ENCODE measurements at regions not wholly inside any gene's neighbourhood (a gene's known extent, or its start where the extent isn't known, plus 50 kb on each side); places are given as distances from the start of the nearest gene placed in this dataset.

DNA sequence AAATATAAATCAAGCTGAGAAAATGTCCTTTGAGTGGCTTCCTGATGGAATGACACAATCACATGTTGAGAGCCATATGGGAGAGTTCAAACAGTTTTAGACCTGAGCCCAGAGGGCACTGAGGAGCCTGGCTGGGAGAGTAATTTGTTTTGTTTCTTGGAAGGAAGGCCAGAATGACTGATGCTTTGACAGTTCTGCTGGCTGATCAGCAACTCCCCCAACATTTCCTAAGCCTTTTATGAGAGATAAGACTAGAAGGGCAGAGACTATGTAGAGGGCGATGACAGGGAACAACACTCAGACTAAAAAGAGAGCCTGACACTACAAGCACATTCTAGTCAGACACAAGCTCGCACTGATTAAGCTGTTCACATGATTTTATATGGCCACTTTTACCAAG lies 169.2 kb downstream of the COX7C start:
- no peak for DNase-seq

- DNase-seq = no peak
Measured at GRCh38 chr5:86795659-86796058, 177.9 kb downstream of the COX7C start.

- DNase-seq = no peak
Measured at GRCh38 chr5:86797677-86798076, 179.9 kb downstream of the COX7C start.

DNA sequence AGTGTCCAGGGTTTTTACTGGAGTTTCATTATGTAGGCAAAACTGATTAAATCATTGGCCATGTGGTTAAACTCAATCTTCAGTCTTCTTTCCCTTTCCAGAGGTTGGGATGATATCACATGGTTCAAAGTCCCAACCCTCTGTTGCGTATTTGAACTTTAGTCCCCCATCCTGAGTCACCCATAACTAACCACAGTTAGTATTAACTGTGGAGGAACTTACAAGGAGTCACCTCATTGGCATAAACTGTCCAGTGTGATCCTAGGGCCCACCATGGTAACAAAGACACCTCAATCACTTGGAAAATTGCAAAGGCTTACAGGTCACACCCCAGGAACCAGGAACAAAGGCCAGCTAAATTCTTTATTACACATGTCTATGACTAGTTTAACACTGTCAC lies 188.5 kb downstream of the COX7C start:
- DNase-seq = no peak

DNA sequence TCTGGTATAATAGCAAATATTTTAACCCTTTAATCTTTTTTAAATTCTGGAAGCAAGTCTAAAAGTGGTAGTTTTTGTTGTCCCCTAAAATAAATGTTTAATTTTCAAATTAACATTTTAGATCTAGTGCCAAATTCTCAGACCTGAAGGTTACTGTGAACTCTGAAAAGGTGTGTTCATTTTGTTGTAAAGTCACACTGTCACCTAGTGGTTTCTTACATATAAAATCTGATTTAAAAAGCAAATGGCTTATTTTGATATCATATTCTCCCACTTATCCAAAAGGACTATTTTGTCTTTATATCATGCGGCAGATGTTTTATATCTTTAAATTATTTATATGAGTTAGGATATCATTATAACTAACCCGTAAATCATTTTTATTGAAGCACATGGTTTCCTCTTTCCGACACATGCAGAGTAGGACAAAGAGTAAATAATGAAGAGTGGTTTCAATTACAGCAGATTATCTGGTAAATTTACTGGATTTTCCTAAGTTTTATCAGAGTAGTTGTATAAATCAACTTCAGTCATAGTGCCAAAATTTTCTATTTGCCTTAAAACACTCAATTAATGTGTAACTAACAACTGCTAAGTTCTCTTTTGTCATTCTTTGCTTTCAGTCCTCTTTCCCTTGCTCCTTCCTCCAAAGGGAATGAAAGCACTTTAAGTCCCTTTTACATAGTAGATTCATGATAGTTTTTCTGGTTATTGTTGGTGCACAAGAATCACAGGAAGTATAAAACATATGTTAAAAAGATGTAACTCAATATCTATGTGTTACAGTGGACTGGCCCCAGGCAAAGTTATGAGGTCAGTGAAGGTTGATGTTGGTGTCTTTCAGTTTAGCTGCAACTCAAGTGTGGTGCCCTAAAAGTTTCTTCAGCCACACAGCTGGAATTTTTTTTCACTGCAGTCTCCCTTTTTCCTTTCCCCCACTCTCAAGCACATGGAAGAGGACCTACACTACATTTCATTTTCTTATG lies 189.6 kb downstream of the COX7C start:
- no peak for DNase-seq

DNA sequence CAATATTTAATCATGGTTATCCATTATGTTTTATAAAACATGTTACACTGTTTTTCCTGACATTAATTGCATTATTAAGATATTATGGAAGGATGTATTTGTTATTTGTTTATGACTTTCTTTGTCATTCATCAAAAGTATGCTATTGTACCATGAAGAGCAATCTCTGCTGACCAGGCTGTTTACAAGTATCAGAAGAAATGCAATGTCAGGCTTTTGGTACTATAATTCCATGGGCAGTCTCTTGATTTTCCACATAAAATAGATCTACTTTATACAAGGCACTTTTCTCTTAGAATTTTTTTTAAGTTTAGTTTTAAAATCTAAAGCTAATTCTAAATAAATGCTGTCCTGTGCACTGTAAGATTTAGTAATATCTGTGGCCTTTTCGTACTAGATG lies 196.6 kb downstream of the COX7C start:
- DNase-seq = no peak

DNA sequence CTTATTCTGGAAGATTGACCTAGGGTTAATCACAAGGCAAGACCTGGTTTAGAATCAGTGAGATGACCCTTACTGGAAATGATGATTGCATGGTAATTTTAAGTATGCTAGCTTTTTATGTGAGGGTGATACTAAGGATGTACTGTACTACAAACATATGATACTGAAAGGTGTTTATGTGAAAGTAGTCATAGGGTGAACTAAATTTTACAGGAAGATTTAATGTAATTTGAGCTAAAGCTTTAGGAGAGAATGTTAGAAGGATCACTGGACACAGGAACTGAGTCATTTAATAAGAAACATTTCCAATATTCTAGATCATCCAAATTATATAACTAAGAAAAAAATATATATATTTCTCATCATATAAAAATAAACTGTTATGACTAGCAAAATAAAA lies 197.2 kb downstream of the COX7C start:
- DNase-seq = no peak

DNA sequence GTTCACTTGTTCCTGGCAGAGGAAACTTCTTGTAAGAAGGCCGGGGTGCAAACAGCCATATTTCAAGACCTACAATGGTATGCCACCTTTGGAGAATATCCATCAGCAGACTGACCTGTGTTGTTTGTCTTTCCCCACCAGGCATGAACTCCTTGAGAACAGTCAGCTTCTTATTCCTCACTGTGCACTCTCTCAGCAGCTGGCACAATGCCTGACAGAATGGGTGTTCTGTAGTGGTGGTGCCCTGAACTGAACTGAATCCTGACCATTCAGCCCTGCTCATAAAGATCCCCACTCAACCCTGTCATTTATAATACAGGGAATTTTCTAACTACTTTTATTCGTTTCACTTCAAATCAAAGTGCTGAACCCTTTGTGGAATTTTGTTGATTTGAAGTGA lies 206.9 kb downstream of the COX7C start:
- no peak for DNase-seq

DNA sequence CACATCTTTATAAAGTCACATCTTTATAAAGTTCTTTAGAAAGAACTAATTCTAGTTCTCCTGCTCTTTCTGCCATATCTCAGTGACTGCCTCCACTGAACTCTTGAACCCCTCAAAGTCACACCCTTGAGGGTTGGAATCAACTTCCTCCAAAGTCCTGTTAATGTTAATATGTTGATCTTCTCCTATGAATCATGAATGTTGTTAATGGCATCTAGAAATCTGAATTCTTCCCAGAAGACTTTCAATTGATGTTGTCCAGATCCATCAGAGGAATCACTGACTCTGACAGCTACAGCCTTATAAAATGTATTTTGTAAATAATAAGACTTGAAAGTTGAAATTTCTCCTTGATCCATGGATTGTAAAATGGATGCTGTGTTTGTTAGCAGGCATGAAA lies 213.4 kb downstream of the COX7C start:
- no peak for DNase-seq

GRCh38 chr5:86833868-86834267 lies 216.1 kb downstream of the COX7C start:
- no peak for DNase-seq

DNA sequence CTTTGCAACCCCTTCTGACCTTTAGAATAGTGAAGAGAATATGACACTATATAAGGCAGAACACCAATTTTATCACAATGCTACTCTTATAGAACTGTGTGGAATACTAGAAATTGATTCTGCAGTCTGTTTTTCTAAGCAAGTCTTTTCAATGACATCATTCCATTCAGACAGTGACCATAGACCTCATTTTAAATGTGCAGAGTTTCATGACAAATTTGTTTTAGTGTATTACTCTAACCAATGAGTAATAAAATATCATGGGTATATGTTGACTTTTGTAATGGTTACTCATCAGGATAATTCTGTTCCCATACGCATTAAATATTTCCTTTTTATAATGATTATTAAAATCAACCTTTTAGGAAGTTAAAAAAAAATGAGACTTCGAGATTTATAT lies 219.9 kb downstream of the COX7C start:
- DNase-seq = no peak

DNA sequence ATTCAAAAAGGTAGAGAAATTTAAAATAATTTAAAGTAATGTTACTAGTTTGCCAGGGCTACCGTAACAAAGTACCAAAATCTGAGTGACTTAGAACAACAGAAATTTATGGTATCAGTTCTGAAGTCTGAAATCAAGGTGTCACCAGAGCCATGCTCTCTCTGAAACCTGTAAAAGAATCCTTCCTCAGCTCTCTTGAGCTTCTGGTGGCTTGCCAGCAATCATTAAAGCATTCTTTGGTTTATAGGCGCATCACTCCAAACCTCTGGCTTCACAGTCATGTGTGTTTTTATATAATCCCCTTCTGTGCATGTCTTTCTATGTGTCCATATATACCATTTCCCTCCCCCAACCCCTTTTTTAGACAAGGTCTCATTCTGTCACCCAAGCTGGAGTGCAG lies 220.3 kb downstream of the COX7C start:
- DNase-seq = no peak

DNA sequence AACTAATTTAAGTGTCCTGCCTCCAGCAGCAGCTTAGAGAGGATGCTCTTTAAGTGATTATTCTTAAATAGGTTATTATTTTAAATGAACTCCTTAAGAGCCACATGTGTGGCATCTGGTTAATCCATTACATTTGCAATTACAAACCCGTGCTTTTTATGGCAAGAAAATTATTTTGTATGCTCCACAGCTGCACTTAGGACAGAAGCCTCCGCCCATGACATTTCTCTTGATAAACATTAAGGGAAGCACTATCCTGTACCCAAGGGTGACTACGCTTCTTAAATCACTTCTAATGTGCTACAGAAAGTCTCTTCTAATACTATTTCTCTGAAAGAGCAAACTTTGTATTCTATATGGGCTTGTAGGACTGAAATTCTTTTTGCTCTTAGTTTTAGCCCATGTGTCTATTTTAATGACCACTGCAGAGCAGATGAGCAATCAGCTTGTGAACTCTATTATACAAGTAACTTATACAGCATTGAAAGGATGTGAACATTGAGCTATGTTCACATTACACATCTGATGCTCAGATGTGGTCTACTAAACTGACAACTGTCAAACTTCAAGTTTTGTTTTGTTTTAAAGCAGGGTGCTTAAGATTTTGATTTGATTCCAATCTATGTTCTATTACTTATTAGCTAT lies 223.4 kb downstream of the COX7C start:
- DNase-seq = no peak

GRCh38 chr5:86858442-86858841 lies 240.7 kb downstream of the COX7C start:
- DNase-seq = no peak

- peak; percentile 70 for DNase-seq
Measured at GRCh38 chr5:86861512-86861911, 243.8 kb downstream of the COX7C start.

DNA sequence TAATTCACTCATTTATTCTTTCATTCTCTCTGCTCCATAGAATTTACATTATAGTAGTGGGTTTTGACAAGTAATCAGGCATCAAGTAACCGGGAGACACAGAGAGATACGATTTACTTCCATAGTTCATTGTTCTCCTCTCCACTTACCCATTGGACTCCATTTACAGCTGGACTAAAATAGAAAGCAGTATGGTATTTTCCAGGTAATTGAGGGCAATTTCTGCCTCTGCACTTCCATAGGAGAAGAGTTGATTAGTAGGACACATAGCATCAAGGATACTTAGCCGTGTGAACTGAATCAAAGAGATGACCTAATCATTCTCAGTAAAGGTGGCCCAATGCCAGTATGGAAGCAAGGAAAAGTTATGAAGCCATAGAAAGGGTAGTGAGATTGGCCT lies 244.4 kb downstream of the COX7C start:
- DNase-seq = no peak

GRCh38 chr5:86864051-86864450 lies 246.3 kb downstream of the COX7C start:
- peak; percentile 51 for DNase-seq

GRCh38 chr5:86865256-86865785 lies 247.6 kb downstream of the COX7C start:
- DNase-seq = no peak

GRCh38 chr5:86866036-86866435 lies 248.3 kb downstream of the COX7C start:
- no peak for DNase-seq

- no peak for DNase-seq
Measured at GRCh38 chr5:86869268-86869667, 251.5 kb downstream of the COX7C start.

- DNase-seq = no peak
Measured at GRCh38 chr5:86875539-86875938, 257.8 kb downstream of the COX7C start.

DNA sequence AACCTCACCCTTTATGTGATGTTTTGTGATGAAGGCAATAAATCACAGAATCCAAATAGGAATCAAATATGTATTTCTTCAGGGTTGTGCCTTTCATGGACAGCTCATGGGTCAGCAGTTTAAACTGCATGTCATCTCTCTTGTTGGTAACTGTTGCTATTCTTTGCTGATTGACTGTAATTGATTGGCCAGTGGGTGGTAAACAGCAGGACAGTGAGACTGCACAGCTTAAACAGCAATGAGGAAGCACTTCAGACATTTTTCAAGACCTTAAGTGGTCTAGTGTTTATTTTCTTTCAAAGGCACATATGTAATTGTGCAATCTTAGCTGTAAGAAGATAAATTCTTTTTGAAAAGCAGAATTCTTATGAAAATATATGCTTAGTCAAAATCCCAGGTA lies 260.5 kb downstream of the COX7C start:
- DNase-seq = peak; percentile 54

DNA sequence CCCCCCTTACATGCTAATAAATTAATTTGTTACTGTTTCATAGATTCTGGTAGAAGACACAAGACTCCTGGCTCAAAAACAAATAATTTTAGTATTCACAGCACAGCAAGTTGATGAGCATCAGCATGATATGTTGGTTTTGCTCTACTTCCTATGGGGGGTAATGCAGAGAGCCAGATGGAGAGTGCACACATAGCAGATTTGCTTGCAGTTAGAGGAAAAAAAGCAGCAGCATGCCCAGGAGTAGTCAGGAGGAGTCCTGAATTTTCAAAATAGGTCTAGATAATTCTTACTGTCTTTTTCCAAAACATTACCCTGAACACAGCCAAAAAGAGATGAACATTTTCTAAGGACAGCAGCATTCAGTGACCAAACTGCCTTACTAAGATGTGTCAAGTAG lies 261.3 kb downstream of the COX7C start:
- DNase-seq = no peak

GRCh38 chr5:86880344-86880743 lies 262.6 kb downstream of the COX7C start:
- peak; percentile 27 for DNase-seq
